Pulmonary artery endothelial cell (primary cell): ENCODE measurements at regions not wholly inside any gene's neighbourhood (a gene's known extent, or its start where the extent isn't known, plus 50 kb on each side); places are given as distances from the start of the nearest gene placed in this dataset.

Experiments
- DNase-seq: peaks from one replicate; pipeline ENCODE4 v3.0.0-alpha.2; 2011; ENCODE audit warnings: low read depth, low spot score

- no peak for DNase-seq
Measured at GRCh38 chr14:54127526-54127925, 170.9 kb upstream of the BMP4 start.

DNA sequence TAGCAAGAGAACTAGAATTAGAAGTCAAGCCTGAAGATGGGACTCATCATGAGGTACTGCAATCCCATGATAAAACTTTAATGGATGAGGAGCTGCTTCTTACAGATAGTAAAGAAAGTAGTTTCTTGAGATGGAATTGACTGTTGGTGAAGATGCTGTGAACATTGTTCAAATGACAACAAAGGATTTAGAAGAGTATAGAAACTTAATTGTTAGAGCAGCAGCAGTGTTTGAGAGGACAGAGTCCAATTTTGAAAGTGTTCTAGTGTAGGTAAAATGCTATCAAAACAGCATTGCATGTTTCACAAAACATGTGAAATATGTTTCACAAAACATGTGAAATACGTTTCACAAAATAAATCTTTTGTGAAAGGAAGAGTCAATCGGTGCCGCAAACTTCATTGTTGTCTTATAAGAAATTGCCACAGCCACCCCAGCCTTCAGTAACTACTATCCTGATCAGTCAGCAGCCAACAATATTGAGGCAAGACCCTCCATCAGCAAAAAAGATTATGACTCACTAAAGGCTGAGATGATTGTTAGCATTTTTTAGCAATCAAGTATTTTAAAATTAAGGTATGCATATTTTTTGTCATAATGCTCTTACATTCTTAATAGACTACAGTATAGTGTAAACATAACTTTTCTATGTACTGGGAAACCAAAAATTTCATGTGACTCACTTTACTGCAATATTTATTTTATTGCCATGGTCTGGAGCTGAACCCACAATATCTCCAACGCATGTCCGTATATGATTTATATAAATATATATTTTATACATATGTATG, 173.4 kb upstream of the BMP4 start:
- no peak for DNase-seq

GRCh38 chr14:54132496-54132895, 175.9 kb upstream of the BMP4 start:
- no peak for DNase-seq

- DNase-seq: no peak
Measured at GRCh38 chr14:54133896-54134295, 177.3 kb upstream of the BMP4 start.

DNA sequence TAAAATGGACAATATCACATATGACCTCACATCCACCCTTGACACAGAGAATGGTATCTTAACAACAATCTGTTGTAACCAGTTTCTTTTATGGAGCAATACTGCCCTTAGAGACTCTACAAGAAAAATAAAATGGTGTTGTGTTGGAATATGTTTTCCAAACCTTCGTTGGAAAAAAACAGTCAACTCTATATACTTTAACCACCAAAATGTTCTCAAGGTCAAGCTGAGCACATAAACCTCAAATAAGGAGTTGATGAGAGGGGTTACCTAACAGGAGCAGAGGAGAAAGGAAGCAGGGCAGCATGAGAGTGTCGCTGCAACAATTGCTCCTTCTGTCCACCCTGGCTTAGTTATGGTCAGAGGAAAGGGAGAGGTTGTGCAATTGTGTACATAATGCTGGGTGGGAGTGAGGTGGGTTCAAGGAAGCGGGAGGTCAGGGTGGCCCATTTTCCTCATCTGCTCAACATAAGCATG, 179.2 kb upstream of the BMP4 start:
- no peak for DNase-seq

GRCh38 chr14:54136894-54137613, 180.4 kb upstream of the BMP4 start:
- no peak for DNase-seq

DNA sequence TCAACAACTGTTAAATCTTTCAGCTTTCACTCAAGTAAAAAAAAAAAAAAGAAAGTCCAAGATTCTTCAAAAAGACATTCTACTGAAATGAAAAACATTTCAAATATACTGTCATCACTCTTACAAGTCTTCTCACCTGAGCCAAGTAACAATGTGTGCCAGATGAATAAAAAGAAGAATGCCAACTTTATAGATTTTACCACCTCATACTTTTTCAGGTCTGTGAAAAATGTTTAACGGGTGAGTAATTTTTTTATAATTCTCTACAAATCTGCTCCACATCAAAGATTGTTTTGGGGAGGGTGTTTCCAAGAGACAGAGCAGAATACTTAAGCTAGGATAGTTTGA, 181.0 kb upstream of the BMP4 start:
- no peak for DNase-seq

- DNase-seq: no peak
Measured at GRCh38 chr14:54138024-54138353, 181.4 kb upstream of the BMP4 start.

DNA sequence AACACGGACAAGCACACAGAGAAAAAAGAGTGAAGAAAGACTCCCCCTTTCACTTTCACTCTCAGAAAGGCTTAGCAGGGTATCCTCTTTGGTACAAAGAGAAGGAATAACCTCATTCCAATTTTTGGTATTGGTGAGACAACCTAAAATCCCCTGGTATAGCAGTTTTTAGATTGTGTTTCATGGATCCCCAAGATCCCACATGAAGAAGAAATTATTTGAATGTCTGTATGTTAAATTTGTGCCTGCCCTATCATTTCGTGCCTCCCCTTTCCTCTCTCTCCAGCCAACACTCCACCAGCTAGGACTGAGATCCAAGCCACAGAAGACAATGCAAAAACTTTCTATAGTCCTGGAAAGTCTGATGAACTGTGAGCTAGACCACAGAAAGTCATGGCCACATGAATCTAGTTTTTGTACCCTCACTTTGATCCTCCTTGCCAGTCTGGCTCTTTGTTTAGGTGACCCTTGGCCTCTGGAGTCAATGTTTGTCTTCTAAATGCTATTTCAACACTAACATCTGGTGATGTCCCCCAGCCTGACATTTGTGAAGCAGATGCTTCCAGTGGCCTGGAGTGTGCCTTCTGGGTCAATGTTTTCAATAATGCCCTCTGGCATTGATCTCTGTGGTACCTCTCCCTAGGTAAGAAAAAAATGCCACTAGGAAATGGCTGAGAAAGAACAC, 181.9 kb upstream of the BMP4 start:
- no peak for DNase-seq

GRCh38 chr14:54140551-54140950, 183.9 kb upstream of the BMP4 start:
- no peak for DNase-seq

DNA sequence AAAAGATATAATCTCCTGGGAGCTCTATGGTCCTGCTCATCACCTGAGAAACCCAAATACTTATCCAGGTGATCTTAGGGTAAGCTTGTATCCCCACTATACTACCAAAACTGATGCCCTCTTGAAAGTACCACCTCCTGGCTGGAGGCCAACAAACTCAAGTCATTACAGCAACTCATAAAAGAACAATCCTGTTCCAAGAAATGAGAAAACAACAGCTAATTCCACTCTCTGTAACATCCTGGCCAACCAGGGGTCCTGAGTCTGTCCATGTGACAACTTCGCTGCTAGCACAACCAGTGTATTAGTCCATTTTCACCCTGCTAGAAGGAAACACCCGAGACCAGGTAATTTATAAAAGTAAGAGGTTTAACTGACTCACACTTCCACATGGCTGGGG, 190.0 kb upstream of the BMP4 start:
- DNase-seq: no peak

DNA sequence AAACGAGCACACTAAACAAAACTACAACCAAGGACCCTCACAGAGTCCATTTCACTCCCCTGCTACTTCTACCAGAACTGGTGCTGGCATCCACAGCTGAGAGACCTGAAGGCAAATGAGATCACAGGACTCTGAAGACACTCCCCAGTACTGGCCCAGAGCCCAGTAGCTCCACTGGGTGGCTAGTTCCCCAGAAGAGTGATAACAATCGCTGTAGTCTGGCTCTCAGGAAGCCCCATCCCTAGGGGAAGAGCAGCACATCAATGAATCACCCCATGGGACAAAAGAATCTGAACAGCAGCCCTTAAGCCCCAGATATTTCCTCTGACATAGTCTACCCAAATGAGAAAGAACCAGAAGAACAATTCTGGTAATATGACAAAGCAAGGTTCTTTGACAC, 190.7 kb upstream of the BMP4 start:
- peak; percentile 81 for DNase-seq

DNA sequence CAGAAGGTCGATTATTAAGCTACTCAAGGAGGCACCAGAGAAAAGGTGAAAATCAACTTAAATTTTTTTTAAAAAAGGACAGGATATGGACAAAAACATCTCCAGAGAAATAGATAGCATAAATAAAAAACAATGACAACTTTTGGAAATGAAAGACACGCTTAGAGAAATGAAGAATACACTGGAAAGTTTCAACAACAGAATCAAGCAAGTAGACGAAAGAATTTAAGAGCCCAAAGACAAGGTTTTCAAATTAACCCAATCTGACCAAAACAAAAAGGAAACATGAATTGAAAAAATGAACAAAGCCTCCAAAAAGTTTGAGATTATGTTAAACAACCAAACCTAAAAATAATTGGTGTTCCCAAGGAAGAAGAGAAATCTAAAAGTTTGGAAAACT, 191.1 kb upstream of the BMP4 start:
- DNase-seq: no peak

- no peak for DNase-seq
Measured at GRCh38 chr14:54148251-54148650, 191.6 kb upstream of the BMP4 start.

GRCh38 chr14:54152351-54152750, 195.7 kb upstream of the BMP4 start:
- no peak for DNase-seq

DNA sequence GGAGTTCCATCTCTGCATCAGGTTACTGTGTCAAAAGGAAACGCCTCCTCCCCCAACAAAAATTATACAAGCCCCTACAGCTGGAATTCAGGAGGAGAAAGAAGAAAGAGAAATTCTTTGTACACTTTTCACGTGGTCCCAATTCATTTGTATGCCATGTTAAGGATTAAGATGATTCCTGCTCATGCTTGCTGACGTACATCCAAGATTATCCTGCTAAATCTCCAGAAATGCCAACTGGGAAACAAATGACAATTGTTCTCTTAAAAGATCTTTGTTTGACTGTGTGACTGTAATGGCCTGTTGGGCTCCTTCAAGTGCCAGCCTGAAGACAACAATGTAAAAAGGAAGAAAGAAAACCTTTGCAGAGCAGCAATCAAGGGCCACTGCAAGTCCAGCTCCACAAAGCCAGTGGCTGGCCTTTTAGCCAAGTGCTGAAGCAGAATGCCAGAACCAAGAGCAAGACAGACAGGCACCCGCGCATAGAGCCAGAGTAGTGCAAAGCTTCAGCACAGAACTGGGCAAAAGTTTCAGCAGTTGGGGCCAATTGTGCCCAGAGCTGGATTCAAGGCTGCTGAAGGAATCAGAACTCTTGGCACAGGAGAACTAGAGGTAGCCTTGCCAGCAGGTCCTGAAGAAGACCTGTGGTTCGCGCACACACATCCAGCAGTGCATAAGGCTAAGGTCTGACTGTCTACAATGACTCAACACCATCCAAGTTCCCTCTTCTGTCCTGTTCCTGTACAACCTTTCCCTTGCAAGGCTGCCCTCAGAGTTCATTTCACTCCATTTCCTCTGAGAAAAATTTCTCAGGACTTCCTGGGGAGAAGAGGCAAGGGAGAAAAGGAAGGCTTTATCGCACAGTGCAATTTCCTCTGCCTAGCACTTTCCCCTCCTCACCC, 209.7 kb upstream of the BMP4 start:
- no peak for DNase-seq

GRCh38 chr14:54168489-54168888, 211.9 kb upstream of the BMP4 start:
- no peak for DNase-seq

- DNase-seq: peak; percentile 57
Measured at GRCh38 chr14:54169254-54169924, 212.8 kb upstream of the BMP4 start.

GRCh38 chr14:54170301-54170700, 213.7 kb upstream of the BMP4 start:
- DNase-seq: no peak

GRCh38 chr14:54172114-54172513, 215.5 kb upstream of the BMP4 start:
- no peak for DNase-seq

- no peak for DNase-seq
Measured at GRCh38 chr14:54172562-54172961, 215.9 kb upstream of the BMP4 start.
